Right lobe of liver (tissue), 4 donors: ENCODE measurements at regions not wholly inside any gene's neighbourhood (a gene's known extent, or its start where the extent isn't known, plus 50 kb on each side); places are given as distances from the start of the nearest gene placed in this dataset.

Source experiments
- POLR2A ChIP-seq: fragments of 450-650 bp; IDR thresholded peaks from one replicate; pipeline ENCODE4 v1.6.1; 2017; ENCODE audit warnings: antibody characterized with exemption, mild to moderate bottlenecking
- TF ChIP-seq, protein P1 (sequence below), 4 donors: fragments of 200-600 bp in 3 of 4; fragments of 450-650 bp in 1 of 4; IDR thresholded peaks; one replicate each; pipeline versions ENCODE4 v1.5.1 to v1.8.0; 2016 to 2022; ENCODE audit warnings: antibody characterized with exemption in 4 of 4, mild to moderate bottlenecking in 2 of 4
- donor health status: DM: no; HTN: no; CAD: no.
- donor health status: DM: no; HTN: no; CAD: no.
- donor health status: DM: no; HTN: yes; CAD: no.

DNA sequence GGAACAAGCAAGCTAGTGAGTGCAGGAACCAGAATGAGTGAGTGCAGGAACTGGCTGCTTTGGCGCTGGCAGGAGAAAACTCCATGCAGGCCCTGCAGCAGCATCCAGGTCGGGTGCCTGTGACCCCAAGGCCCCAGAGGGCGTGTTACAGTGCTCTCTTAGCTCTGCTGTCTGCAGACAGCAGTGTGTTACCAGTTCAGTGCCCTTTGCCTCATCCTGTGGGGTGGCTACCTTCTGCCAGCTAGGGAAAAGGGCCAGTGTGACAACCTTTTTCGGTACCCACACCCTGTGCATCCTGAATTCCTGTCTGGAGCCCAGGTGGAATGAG lies 202.3 kb upstream of the SMIM31 start:
- TF ChIP-seq, protein P1, sequence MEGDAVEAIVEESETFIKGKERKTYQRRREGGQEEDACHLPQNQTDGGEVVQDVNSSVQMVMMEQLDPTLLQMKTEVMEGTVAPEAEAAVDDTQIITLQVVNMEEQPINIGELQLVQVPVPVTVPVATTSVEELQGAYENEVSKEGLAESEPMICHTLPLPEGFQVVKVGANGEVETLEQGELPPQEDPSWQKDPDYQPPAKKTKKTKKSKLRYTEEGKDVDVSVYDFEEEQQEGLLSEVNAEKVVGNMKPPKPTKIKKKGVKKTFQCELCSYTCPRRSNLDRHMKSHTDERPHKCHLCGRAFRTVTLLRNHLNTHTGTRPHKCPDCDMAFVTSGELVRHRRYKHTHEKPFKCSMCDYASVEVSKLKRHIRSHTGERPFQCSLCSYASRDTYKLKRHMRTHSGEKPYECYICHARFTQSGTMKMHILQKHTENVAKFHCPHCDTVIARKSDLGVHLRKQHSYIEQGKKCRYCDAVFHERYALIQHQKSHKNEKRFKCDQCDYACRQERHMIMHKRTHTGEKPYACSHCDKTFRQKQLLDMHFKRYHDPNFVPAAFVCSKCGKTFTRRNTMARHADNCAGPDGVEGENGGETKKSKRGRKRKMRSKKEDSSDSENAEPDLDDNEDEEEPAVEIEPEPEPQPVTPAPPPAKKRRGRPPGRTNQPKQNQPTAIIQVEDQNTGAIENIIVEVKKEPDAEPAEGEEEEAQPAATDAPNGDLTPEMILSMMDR (IDR thresholded peaks at IDR 0.05), result no peak
- TF ChIP-seq POLR2A, result no peak
